SU-DHL-6 (cell line): ENCODE measurements at regions not wholly inside any gene's neighbourhood (a gene's known extent, or its start where the extent isn't known, plus 50 kb on each side); places are given as distances from the start of the nearest gene placed in this dataset.

Experiments used
- H2AFZ ChIP-seq: fragments of 200-600 bp; sonication (generic); 2 replicates; pipeline ENCODE4 v1.6.1; 2014; ENCODE audit warnings: low read depth, mild to moderate bottlenecking, moderate library complexity, mixed read lengths, antibody characterized with exemption, low read length; ENCODE audit not compliant: severe bottlenecking
- H3F3A ChIP-seq: fragments of 200-600 bp; shearing (Covaris generic); 2 replicates; pipeline ENCODE4 v1.6.0; 2016; ENCODE audit warnings: antibody characterized with exemption, mild to moderate bottlenecking; ENCODE audit not compliant: insufficient read depth
- H3K27ac ChIP-seq: fragments of 200-600 bp; sonication (generic); 2 replicates; pipeline ENCODE4 v1.5.1; 2016; ENCODE audit warnings: low read depth, mild to moderate bottlenecking, low read length, moderate library complexity, mixed read lengths
- H3K27me3 ChIP-seq: fragments of 200-600 bp; sonication (generic), shearing (Covaris generic); 2 replicates; pipeline ENCODE4 v1.6.0; 2014; ENCODE audit warnings: mild to moderate bottlenecking, low read length
- H3K36me3 ChIP-seq: fragments of 200-600 bp; sonication (generic); 2 replicates; pipeline ENCODE4 v1.6.1; 2014; ENCODE audit warnings: mild to moderate bottlenecking, low read length, mixed read lengths
- H3K4me2 ChIP-seq: fragments of 300-600, 200-600 bp; shearing (Covaris generic), sonication (generic); 2 replicates; pipeline ENCODE4 v1.6.0; 2014; ENCODE audit warnings: low read length, low read depth, mild to moderate bottlenecking; ENCODE audit not compliant: poor library complexity, severe bottlenecking
- H3K4me3 ChIP-seq: fragments of 200-600 bp; sonication (generic); 2 replicates; pipeline ENCODE4 v1.5.1; 2014; ENCODE audit warnings: antibody characterized with exemption, low read length, mild to moderate bottlenecking, mixed read lengths; ENCODE audit not compliant: insufficient read depth, poor library complexity, severe bottlenecking
- H3K79me2 ChIP-seq: fragments of 200-600 bp; sonication (generic); 2 replicates; pipeline ENCODE4 v1.6.1; 2014; ENCODE audit warnings: mild to moderate bottlenecking, low read length, moderate library complexity; ENCODE audit not compliant: insufficient read depth
- H3K9ac ChIP-seq: fragments of 200-600 bp; sonication (generic); 2 replicates; pipeline ENCODE4 v1.7.0; 2014; ENCODE audit warnings: mild to moderate bottlenecking, low read length
- H3K9me2 ChIP-seq: fragments of 200-600 bp; sonication (generic); replicated peaks from 2 replicates; pipeline ENCODE4 v1.6.1; 2014; ENCODE audit warnings: low read length; ENCODE audit not compliant: insufficient read depth
- H3K9me3 ChIP-seq: fragments of 200-600 bp; sonication (generic); 2 replicates; pipeline ENCODE4 v1.6.1; 2014; ENCODE audit warnings: low read length, mixed read lengths; ENCODE audit not compliant: insufficient read depth
- H4K20me1 ChIP-seq: fragments of 200-600 bp; sonication (generic); 2 replicates; pipeline ENCODE4 v1.6.1; 2014; ENCODE audit warnings: low read depth, mild to moderate bottlenecking, antibody characterized with exemption, low read length, moderate library complexity, mixed read lengths
- CTCF ChIP-seq: fragments of 200-600 bp; sonication (generic); IDR thresholded peaks from one replicate; pipeline ENCODE4 v1.5.1; 2017; ENCODE audit warnings: antibody characterized with exemption, mild to moderate bottlenecking, low read length, moderate library complexity; ENCODE audit not compliant: insufficient read depth, poor library complexity, severe bottlenecking
- EZH2phosphoT487 ChIP-seq: fragments of 200-600 bp; sonication (generic), shearing (Covaris generic); conservative IDR thresholded peaks from 2 replicates; pipeline ENCODE4 v1.6.1; 2018; ENCODE audit warnings: mild to moderate bottlenecking, antibody characterized with exemption, low read length, moderate library complexity, mixed read lengths

GRCh38 chr11:80502511-80502910 lies 1061.7 kb upstream of the TENM4 start:
- Histone ChIP-seq H3K27me3 (no peaks in the 10 kb centered on the region), H3F3A (no peaks in the 10 kb centered on the region), H3K4me2 (no peak overlapping the region), H3K79me2 (no peaks in the 10 kb centered on the region), H3K27ac (no peak overlapping the region), H3K9me2 (no peaks in the 10 kb centered on the region), H3K9me3 (no peaks in the 10 kb centered on the region), H3K9ac (no peak overlapping the region), H4K20me1 (no peaks in the 10 kb centered on the region), H2AFZ (no peak overlapping the region), H3K36me3 (no peaks in the 10 kb centered on the region), H3K4me3 (no peak overlapping the region)
- TF ChIP-seq CTCF (no peak), EZH2phosphoT487 (no peak)

- no peaks in the 10 kb centered on the region for H4K20me1 ChIP-seq
- no peaks in the 10 kb centered on the region for H3K79me2 ChIP-seq
- no peaks in the 10 kb centered on the region for H3K36me3 ChIP-seq
- no peak overlapping the region for H3K4me3 ChIP-seq
- H3K4me2 ChIP-seq: no peak overlapping the region
- H3K27ac ChIP-seq: no peak overlapping the region
- TF ChIP-seq CTCF (no peak), EZH2phosphoT487 (no peak)
- no peak overlapping the region for H3K9ac ChIP-seq
- no peaks in the 10 kb centered on the region for H3F3A ChIP-seq
- H3K9me3 ChIP-seq: no peaks in the 10 kb centered on the region
- H3K27me3 ChIP-seq: no peaks in the 10 kb centered on the region
- H2AFZ ChIP-seq: no peak overlapping the region
- H3K9me2 ChIP-seq: no peaks in the 10 kb centered on the region
Measured at GRCh38 chr11:80495116-80495515, 1054.3 kb upstream of the TENM4 start.

- no peak overlapping the region for H3K4me3 ChIP-seq
- no peaks in the 10 kb centered on the region for H3F3A ChIP-seq
- no peak overlapping the region for H2AFZ ChIP-seq
- no peaks in the 10 kb centered on the region for H3K36me3 ChIP-seq
- H3K27ac ChIP-seq: no peak overlapping the region
- H3K9me2 ChIP-seq: no peaks in the 10 kb centered on the region
- H3K9me3 ChIP-seq: no peaks in the 10 kb centered on the region
- H3K4me2 ChIP-seq: no peak overlapping the region
- H3K9ac ChIP-seq: no peak overlapping the region
- no peaks in the 10 kb centered on the region for H4K20me1 ChIP-seq
- H3K27me3 ChIP-seq: no peaks in the 10 kb centered on the region
- no peak for TF ChIP-seq CTCF
- TF ChIP-seq EZH2phosphoT487: no peak
- H3K79me2 ChIP-seq: no peaks in the 10 kb centered on the region
Measured at GRCh38 chr11:80487952-80488351, 1047.1 kb upstream of the TENM4 start.

GRCh38 chr11:80486678-80487077 lies 1045.8 kb upstream of the TENM4 start:
- H3F3A ChIP-seq: no peaks in the 10 kb centered on the region
- no peak overlapping the region for H3K4me3 ChIP-seq
- H3K27me3 ChIP-seq: no peaks in the 10 kb centered on the region
- no peaks in the 10 kb centered on the region for H3K36me3 ChIP-seq
- TF ChIP-seq CTCF (no peak), EZH2phosphoT487 (no peak)
- no peak overlapping the region for H2AFZ ChIP-seq
- H3K4me2 ChIP-seq: no peak overlapping the region
- no peaks in the 10 kb centered on the region for H3K79me2 ChIP-seq
- H3K27ac ChIP-seq: no peak overlapping the region
- H3K9me3 ChIP-seq: no peaks in the 10 kb centered on the region
- H3K9ac ChIP-seq: no peak overlapping the region
- no peaks in the 10 kb centered on the region for H4K20me1 ChIP-seq
- no peaks in the 10 kb centered on the region for H3K9me2 ChIP-seq
